HG03039 (cell line): ENCODE measurements at regions not wholly inside any gene's neighbourhood (a gene's known extent, or its start where the extent isn't known, plus 50 kb on each side); places are given as distances from the start of the nearest gene placed in this dataset.
"Not testable (repeated sequence)": the region's sequence is repeated elsewhere in the genome, so short reads cannot be mapped to it uniquely, and the experiment has no call there.

Source experiments
- ATAC-seq: cut with Tn5 transposase; IDR thresholded peaks from one replicate; pipeline ENCODE4 v1.9.1; 2021; ENCODE audit warnings: mild to moderate bottlenecking, moderate library complexity; ENCODE audit not compliant: unreplicated experiment

DNA sequence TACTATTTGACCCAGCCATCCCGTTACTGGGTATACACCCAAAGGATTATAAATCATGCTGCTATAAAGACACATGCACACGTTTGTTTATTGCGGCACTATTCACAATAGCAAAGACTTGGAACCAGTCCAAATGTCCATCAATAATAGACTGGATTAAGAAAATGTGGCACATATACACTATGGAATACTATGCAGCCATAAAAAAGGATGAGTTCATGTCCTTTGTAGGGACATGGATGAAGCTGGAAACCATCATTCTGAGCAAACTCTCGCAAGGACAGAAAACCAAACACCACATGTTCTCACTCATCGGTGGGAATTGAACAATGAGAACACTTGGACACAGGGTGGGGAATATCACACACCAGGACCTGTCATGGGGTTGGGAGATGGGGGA is 56.7 kb upstream of the SELENOP start:
- not testable (repeated sequence) for ATAC-seq

DNA sequence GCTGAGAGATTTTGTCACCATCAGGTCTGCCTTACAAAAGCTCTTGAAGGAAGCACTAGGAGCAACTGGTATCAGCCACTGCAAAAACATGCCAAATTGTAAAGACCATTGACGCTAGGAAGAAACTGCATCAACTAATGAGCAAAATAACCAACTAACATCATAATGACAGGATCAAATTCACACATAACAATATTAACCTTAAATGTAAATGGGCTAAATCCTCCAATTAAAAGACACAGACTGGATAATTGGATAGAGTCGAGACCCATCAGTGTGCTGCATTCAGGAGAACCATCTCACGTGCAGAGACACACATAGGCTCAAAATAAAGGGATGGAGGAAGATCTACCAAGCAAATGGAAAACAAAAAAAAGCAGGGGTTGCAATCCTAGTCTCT is 53.1 kb upstream of the SELENOP start:
- ATAC-seq, result not testable (repeated sequence)
